Naive thymus-derived CD8-positive, alpha-beta T cell (primary cell): ENCODE measurements at regions not wholly inside any gene's neighbourhood (a gene's known extent, or its start where the extent isn't known, plus 50 kb on each side); places are given as distances from the start of the nearest gene placed in this dataset.
"Not testable (repeated sequence)": the region's sequence is repeated elsewhere in the genome, so short reads cannot be mapped to it uniquely, and the experiment has no call there.

Experiments used
- ATAC-seq, 2 donors: fragments of 150-1000 bp; cut with Tn5 transposase in 1 of 2; sonication (Bioruptor Pico), chemical (Tn5 transposase) in 1 of 2; 1 replicate in 1 of 2; 2 replicates in 1 of 2; pipeline ENCODE4 v1.10.0; 2021; ENCODE audit warnings: mild to moderate bottlenecking in 2 of 2, moderate library complexity in 2 of 2
- POLR2A ChIA-PET: fragments of 350-600 bp; sonication (Branson Sonifier 250); formaldehyde crosslinking; loops from one replicate; lab custom pipeline; 2021; ENCODE audit warnings: antibody characterized with exemption; lab: Charles Lee
- DNase-seq, 10 donors: peaks; one replicate each; pipeline versions ENCODE4 v3.0.0 to v3.0.0-alpha.2; 2020 to 2022
- H3K27ac Mint-ChIP-seq, 10 donors: one replicate each; pipeline ENCODE4 v1.8.0; 2020 to 2022; ENCODE audit warnings: mild to moderate bottlenecking in 10 of 10, mixed read lengths in 10 of 10, moderate library complexity in 4 of 10, inconsistent platforms in 1 of 10
- H3K27me3 Mint-ChIP-seq, 5 donors: one replicate each; pipeline ENCODE4 v1.8.0; 2021 to 2022; ENCODE audit warnings: mixed read lengths in 5 of 5
- H3K36me3 Mint-ChIP-seq, 3 donors: one replicate each; pipeline ENCODE4 v1.8.0; 2020 to 2022; ENCODE audit warnings: mixed read lengths in 3 of 3, mild to moderate bottlenecking in 2 of 3, inconsistent platforms in 1 of 3
- H3K4me1 Mint-ChIP-seq, 4 donors: one replicate each; pipeline ENCODE4 v1.8.0; 2021 to 2022; ENCODE audit warnings: mixed read lengths in 4 of 4
- H3K4me3 Mint-ChIP-seq, 10 donors: one replicate each; pipeline ENCODE4 v1.8.0; 2020 to 2022; ENCODE audit warnings: mild to moderate bottlenecking in 10 of 10, mixed read lengths in 10 of 10, moderate library complexity in 6 of 10, inconsistent platforms in 1 of 10
- H3K9me3 Mint-ChIP-seq, 9 donors: one replicate each; pipeline ENCODE4 v1.8.0; 2020 to 2022; ENCODE audit warnings: mixed read lengths in 9 of 9, mild to moderate bottlenecking in 3 of 9, inconsistent platforms in 1 of 9, moderate library complexity in 1 of 9

- Mint-ChIP-seq H3K27ac (no peak overlapping the region), H3K4me1 (no peaks in the 10 kb centered on the region), H3K36me3 (no peaks in the 10 kb centered on the region), H3K9me3 (peaks cover 0 to 10% (median 0%) of the 10 kb centered on the region in 9 donors), H3K4me3 (no peak overlapping the region), H3K27me3 (peaks cover 0 to 4% (median 0%) of the 10 kb centered on the region in 5 donors)
- no peak for ATAC-seq
- POLR2A ChIA-PET: no interaction called here
- DNase-seq: no peak
Observed at GRCh38 chr6:22764496-22764895, 195.1 kb downstream of the HDGFL1 start.

GRCh38 chr6:22765015-22765414 lies 195.6 kb downstream of the HDGFL1 start:
- Mint-ChIP-seq H3K4me1 (no peaks in the 10 kb centered on the region), H3K36me3 (no peaks in the 10 kb centered on the region), H3K27me3 (peaks cover 0 to 4% (median 0%) of the 10 kb centered on the region in 5 donors), H3K9me3 (peaks cover 0 to 10% (median 0%) of the 10 kb centered on the region in 9 donors), H3K27ac (no peak overlapping the region), H3K4me3 (no peak overlapping the region)
- ATAC-seq (no peak), DNase-seq (no peak)
- POLR2A ChIA-PET: no interaction called here

GRCh38 chr6:22766979-22767378 lies 197.6 kb downstream of the HDGFL1 start:
- peaks cover 0 to 8% (median 0%) of the 10 kb centered on the region in 9 donors for H3K9me3 Mint-ChIP-seq
- no peak overlapping the region for H3K27ac Mint-ChIP-seq
- H3K36me3 Mint-ChIP-seq: no peaks in the 10 kb centered on the region
- no peak overlapping the region for H3K4me3 Mint-ChIP-seq
- ATAC-seq (no peak), DNase-seq (no peak)
- H3K27me3 Mint-ChIP-seq: peaks cover 0 to 4% (median 0%) of the 10 kb centered on the region in 5 donors
- POLR2A ChIA-PET: no interaction called here
- no peaks in the 10 kb centered on the region for H3K4me1 Mint-ChIP-seq

- DNase-seq: no peak
- POLR2A ChIA-PET: no interaction called here
- Mint-ChIP-seq H3K9me3 (peaks cover 0 to 5% (median 0%) of the 10 kb centered on the region in 9 donors), H3K27ac (no peak overlapping the region), H3K4me3 (no peak overlapping the region), H3K27me3 (peaks cover 0 to 2% (median 0%) of the 10 kb centered on the region in 5 donors), H3K4me1 (no peaks in the 10 kb centered on the region), H3K36me3 (no peaks in the 10 kb centered on the region)
- ATAC-seq: no peak
Observed at GRCh38 chr6:22770054-22770453, 200.7 kb downstream of the HDGFL1 start.

GRCh38 chr6:22774129-22774528 lies 204.8 kb downstream of the HDGFL1 start:
- H3K36me3 Mint-ChIP-seq: peaks cover 0 to 13% (median 2%) of the 10 kb centered on the region in 3 donors
- H3K27ac Mint-ChIP-seq: no peak overlapping the region
- H3K4me1 Mint-ChIP-seq: no peaks in the 10 kb centered on the region
- DNase-seq: no peak
- POLR2A ChIA-PET: no interaction called here
- ATAC-seq: no peak
- H3K9me3 Mint-ChIP-seq: peaks cover 4 to 35% (median 11%) of the 10 kb centered on the region in 9 donors
- H3K27me3 Mint-ChIP-seq: peaks cover 0 to 2% (median 0%) of the 10 kb centered on the region in 5 donors
- H3K4me3 Mint-ChIP-seq: no peak overlapping the region

GRCh38 chr6:22778438-22778837 lies 209.1 kb downstream of the HDGFL1 start:
- H3K4me1 Mint-ChIP-seq, DNase-seq, ATAC-seq, H3K27ac Mint-ChIP-seq, H3K27me3 Mint-ChIP-seq, POLR2A ChIA-PET, H3K4me3 Mint-ChIP-seq: not testable (repeated sequence)
- H3K36me3 Mint-ChIP-seq: peaks cover 0 to 13% (median 4%) of the 10 kb centered on the region in 3 donors
- H3K9me3 Mint-ChIP-seq: peaks cover 7 to 58% (median 24%) of the 10 kb centered on the region in 9 donors

GRCh38 chr6:22779062-22779461 lies 209.7 kb downstream of the HDGFL1 start:
- H3K4me3 Mint-ChIP-seq: no peak overlapping the region
- DNase-seq (no peak), ATAC-seq (no peak)
- peaks cover 7 to 64% (median 24%) of the 10 kb centered on the region in 9 donors for H3K9me3 Mint-ChIP-seq
- H3K4me1 Mint-ChIP-seq: no peaks in the 10 kb centered on the region
- POLR2A ChIA-PET: no interaction called here
- no peaks in the 10 kb centered on the region for H3K27me3 Mint-ChIP-seq
- peaks cover 0 to 13% (median 4%) of the 10 kb centered on the region in 3 donors for H3K36me3 Mint-ChIP-seq
- no peak overlapping the region for H3K27ac Mint-ChIP-seq

- Mint-ChIP-seq H3K36me3 (peaks cover 0 to 2% (median under 1%) of the 10 kb centered on the region in 3 donors), H3K9me3 (peaks cover 4 to 32% (median 13%) of the 10 kb centered on the region in 9 donors), H3K27ac (no peak overlapping the region), H3K4me3 (no peak overlapping the region), H3K27me3 (no peaks in the 10 kb centered on the region), H3K4me1 (no peaks in the 10 kb centered on the region)
- POLR2A ChIA-PET: no interaction called here
- no peak for ATAC-seq
- DNase-seq: no peak
Observed at GRCh38 chr6:22783931-22784330, 214.6 kb downstream of the HDGFL1 start.

- peaks cover 3 to 28% (median 6%) of the 10 kb centered on the region in 9 donors for H3K9me3 Mint-ChIP-seq
Observed at GRCh38 chr6:22784601-22785410, 215.4 kb downstream of the HDGFL1 start.

GRCh38 chr6:22788038-22788437 lies 218.7 kb downstream of the HDGFL1 start:
- peaks cover 0 to 19% (median 2%) of the 10 kb centered on the region in 9 donors for H3K9me3 Mint-ChIP-seq
- DNase-seq (no peak), ATAC-seq (no peak)
- H3K27me3 Mint-ChIP-seq: no peaks in the 10 kb centered on the region
- peaks cover 0 to 5% (median 0%) of the 10 kb centered on the region in 3 donors for H3K36me3 Mint-ChIP-seq
- POLR2A ChIA-PET: no interaction called here
- H3K4me3 Mint-ChIP-seq: no peak overlapping the region
- no peak overlapping the region for H3K27ac Mint-ChIP-seq
- H3K4me1 Mint-ChIP-seq: no peaks in the 10 kb centered on the region

More at GRCh38 chr6:22784601-22785410, 215.4 kb downstream of the HDGFL1 start:
- no peaks in the 10 kb centered on the region for H3K27me3 Mint-ChIP-seq
- no peak overlapping the region for H3K4me3 Mint-ChIP-seq
- H3K4me1 Mint-ChIP-seq: no peaks in the 10 kb centered on the region
- ATAC-seq (no peak), DNase-seq (no peak)
- POLR2A ChIA-PET: no interaction called here
- no peak overlapping the region for H3K27ac Mint-ChIP-seq
- H3K36me3 Mint-ChIP-seq: peaks cover 0 to under 1% (median 0%) of the 10 kb centered on the region in 3 donors

GRCh38 chr6:22789315-22789714 lies 219.9 kb downstream of the HDGFL1 start:
- no peaks in the 10 kb centered on the region for H3K4me1 Mint-ChIP-seq
- H3K4me3 Mint-ChIP-seq: no peak overlapping the region
- no peak overlapping the region for H3K27ac Mint-ChIP-seq
- peaks cover 2 to 16% (median 7%) of the 10 kb centered on the region in 9 donors for H3K9me3 Mint-ChIP-seq
- H3K27me3 Mint-ChIP-seq: no peaks in the 10 kb centered on the region
- POLR2A ChIA-PET: no interaction called here
- DNase-seq: no peak
- ATAC-seq: no peak
- peaks cover 0 to 5% (median 0%) of the 10 kb centered on the region in 3 donors for H3K36me3 Mint-ChIP-seq

- H3K36me3 Mint-ChIP-seq: peaks cover 0 to 5% (median 0%) of the 10 kb centered on the region in 3 donors
- no peak for ATAC-seq
- POLR2A ChIA-PET: no interaction called here
Observed at GRCh38 chr6:22794844-22795243, 225.5 kb downstream of the HDGFL1 start.

GRCh38 chr6:22800451-22800850 lies 231.1 kb downstream of the HDGFL1 start:
- H3K4me1 Mint-ChIP-seq: no peaks in the 10 kb centered on the region
- no peak for ATAC-seq
- no peak overlapping the region for H3K4me3 Mint-ChIP-seq
- H3K27me3 Mint-ChIP-seq: no peaks in the 10 kb centered on the region
- H3K9me3 Mint-ChIP-seq: peaks cover 0 to 20% (median 5%) of the 10 kb centered on the region in 9 donors
- no peaks in the 10 kb centered on the region for H3K36me3 Mint-ChIP-seq
- H3K27ac Mint-ChIP-seq: no peak overlapping the region
- DNase-seq: no peak
- POLR2A ChIA-PET: no interaction called here

More at GRCh38 chr6:22794844-22795243, 225.5 kb downstream of the HDGFL1 start:
- no peak overlapping the region for H3K27ac Mint-ChIP-seq
- no peak overlapping the region for H3K4me3 Mint-ChIP-seq
- H3K9me3 Mint-ChIP-seq: peaks cover 8 to 31% (median 16%) of the 10 kb centered on the region in 9 donors
- no peaks in the 10 kb centered on the region for H3K4me1 Mint-ChIP-seq
- DNase-seq: no peak
- no peaks in the 10 kb centered on the region for H3K27me3 Mint-ChIP-seq
